GM19468 (cell line): ENCODE measurements at regions not wholly inside any gene's neighbourhood (a gene's known extent, or its start where the extent isn't known, plus 50 kb on each side); places are given as distances from the start of the nearest gene placed in this dataset.
"Not testable (repeated sequence)": the region's sequence is repeated elsewhere in the genome, so short reads cannot be mapped to it uniquely, and the experiment has no call there.

Experiments used
- ATAC-seq: cut with Tn5 transposase; IDR thresholded peaks from one replicate; pipeline ENCODE4 v1.9.1; 2021; ENCODE audit warnings: mild to moderate bottlenecking, moderate library complexity, moderate number of reproducible peaks; ENCODE audit not compliant: unreplicated experiment; ENCODE audit errors: extremely low read depth

GRCh38 chr2:8501061-8501720, 180.7 kb upstream of the ID2 start:
- no peak for ATAC-seq

- ATAC-seq = no peak
Measured at GRCh38 chr2:8502316-8502715, 179.5 kb upstream of the ID2 start.

DNA sequence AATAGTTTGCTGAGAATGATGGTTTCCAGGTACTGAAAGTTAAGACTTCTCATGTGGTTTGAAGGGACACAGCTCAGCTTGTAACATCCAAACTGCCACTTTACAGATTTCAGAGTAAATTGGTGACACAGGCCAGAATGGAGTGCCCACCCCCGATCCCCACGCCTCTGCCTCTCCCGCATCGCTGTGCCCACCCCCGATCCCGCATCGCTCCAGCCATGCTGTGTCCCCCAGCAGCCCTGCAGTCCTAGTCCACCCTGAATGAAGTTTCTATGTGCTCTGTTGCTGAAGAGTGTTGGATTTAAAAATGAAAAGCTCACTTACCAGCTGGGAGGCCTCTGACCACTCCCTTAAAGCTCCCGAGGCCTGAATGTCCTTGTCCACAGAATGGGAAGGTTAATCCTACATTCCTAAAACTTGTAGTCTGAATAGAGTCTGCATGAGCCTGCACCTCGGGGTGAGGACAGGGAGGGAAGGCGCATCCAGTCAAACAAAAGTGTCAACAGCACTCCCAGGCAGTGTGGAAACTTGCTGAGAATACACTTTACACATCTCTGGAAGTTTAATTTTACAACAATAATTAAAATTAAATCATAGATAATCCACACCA, 176.4 kb upstream of the ID2 start:
- no peak for ATAC-seq

DNA sequence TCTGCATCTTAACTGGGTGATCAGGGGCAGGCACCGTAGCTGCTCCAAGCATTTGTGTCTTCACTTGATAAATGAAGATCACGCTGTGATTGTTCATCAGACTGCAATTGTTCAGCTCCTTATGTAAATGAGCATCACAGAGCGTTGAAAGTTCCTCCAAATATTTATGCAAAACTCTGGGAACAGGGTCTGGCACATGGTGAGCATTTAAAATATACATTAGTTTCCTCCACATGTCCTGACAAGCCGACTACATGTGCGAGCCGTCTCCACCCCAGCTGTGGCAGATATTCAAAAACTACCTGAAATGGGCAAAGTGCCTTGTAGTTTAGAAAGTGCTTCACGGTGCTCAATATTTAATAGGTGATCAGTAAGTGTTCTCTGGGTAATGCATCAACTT, 175.1 kb upstream of the ID2 start:
- no peak for ATAC-seq

DNA sequence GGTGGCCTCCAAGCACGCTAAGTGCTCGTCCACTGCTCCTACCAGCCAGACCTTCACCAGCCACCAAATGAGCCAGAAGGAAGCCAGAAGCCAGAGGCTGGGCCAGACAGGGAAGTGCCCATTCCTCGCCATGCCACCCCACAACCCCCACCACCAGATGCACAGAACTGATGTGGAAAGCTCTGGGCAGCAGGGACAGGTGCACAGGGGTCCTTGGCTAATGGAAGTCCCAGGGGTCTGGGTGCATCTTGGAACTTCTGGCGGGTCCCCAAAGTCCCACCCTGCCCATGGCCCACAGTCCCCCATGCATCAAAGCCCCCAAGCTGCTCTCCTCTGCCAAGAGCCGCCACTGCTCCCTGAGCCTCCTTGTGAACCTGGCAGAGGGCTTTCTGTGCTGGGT, 173.1 kb upstream of the ID2 start:
- no peak for ATAC-seq

GRCh38 chr2:8509621-8510020, 172.2 kb upstream of the ID2 start:
- ATAC-seq = no peak

DNA sequence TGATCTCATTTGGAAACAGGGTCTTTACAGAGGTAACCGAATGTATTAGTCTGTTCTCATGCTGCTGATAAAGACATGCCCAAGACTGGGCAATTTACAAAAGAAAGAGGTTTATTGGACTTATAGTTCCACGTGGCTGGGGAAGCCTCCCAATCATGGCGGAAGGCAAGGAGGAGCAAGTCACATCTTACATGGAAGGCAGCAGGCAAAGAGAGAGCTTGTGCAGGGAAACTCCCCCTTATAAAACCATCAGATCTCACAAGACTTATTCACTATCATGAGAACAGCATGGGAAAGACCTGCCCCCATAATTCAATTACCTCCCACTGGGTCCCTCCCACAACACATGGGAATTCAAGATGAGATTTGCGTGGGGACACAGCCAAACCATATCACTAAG, 171.8 kb upstream of the ID2 start:
- not testable (repeated sequence) for ATAC-seq

DNA sequence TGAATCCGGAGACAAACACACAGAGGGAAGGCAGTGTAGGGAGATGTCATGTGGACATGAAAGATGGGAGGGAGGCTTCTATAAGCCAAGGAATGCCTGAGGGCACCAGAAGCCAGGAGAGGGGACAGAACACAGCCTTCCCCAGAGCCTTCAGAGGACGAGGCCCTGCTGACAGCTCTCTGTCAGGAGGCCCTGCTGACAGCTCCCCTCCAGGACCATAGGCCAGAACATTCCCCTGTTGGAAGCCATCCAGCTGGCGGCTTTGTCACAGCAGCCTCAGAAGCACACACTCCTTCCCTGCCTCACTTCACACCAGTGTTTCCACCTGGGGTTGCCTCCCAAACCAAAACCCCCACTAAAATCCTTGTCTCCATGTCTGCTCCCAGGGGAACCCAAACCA, 171.3 kb upstream of the ID2 start:
- ATAC-seq = no peak

DNA sequence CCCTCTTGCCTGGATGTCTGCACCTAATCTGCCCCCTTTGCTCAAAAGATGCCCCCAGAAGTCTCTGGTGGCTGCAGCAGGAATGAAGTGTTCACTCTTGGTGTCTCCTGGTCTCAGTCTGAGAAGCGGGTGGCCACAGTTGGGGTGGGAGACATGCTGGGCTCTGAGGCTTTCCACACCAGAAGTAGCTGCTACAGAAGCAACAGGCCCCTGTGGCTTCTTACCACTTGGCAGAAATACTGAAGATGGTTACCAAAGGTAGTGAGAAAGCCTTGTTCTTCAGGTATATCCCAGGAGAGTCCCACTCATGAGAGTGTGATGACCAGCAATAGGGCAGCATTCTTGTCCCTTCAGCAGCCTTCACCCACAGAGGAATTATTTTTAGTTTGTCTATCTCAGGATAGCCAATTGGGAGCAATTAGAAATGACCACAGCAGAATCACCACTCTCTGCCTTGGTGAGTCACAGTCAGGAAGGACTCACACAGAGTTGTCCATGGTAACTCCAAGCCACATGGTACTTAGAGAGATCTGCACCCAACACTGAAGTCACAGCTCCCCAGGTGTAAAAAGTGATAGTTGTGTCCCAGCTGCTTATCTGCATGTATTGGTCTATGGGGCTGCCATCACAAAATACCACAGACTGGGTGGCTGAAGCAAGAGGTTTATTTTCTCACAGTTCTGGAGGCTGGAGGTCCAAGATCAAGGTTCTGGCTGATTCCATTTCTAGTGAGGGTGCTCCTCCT, 169.8 kb upstream of the ID2 start:
- ATAC-seq = no peak

GRCh38 chr2:8513601-8514273, 168.1 kb upstream of the ID2 start:
- ATAC-seq = no peak

GRCh38 chr2:8514274-8514662, 167.6 kb upstream of the ID2 start:
- ATAC-seq = no peak

DNA sequence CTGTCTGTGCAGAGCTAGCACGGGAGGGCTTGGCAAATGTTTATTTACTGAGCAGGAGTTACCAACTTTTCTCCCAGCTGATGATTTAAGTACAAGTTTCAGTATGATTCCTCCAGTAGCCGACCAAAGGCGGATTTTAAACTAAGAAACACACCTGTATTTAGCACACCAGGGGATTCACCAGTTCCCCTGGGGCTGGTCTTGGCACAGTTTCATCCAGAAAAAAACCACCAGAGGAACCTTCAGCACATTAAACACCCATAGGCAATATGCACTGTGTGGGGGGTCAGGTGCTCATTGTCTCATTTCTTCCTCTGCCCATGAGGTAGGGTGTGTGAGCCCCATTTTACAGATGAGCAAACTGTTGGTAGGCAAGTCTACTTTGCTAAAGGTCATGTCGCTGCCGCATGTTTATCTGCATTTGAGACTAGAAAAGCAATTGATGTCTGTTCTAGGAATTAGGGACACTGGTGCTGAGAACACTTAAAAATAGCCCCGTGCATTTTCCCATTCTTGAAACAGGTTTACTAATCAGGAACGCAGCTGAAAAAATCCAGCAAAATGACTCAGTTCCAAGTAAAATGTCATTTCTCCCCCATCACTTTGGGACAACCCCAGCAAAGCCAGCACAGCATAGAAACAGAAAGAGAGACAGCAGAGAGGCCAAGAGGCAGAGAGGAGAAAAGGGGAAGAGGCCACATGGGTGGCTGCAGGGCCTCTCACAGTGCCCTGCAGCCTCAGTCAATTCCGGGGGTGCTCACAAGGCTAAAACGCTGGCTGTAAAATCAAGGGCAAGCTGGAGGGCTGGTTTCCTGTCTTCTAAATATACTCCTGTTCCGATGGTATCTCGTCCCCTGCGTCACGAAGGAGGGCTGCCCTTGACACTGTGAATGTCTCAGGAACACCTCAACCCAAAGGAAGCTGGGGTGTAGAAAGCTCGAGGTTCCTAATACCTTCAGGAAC, 166.8 kb upstream of the ID2 start:
- ATAC-seq = peak; percentile 55

DNA sequence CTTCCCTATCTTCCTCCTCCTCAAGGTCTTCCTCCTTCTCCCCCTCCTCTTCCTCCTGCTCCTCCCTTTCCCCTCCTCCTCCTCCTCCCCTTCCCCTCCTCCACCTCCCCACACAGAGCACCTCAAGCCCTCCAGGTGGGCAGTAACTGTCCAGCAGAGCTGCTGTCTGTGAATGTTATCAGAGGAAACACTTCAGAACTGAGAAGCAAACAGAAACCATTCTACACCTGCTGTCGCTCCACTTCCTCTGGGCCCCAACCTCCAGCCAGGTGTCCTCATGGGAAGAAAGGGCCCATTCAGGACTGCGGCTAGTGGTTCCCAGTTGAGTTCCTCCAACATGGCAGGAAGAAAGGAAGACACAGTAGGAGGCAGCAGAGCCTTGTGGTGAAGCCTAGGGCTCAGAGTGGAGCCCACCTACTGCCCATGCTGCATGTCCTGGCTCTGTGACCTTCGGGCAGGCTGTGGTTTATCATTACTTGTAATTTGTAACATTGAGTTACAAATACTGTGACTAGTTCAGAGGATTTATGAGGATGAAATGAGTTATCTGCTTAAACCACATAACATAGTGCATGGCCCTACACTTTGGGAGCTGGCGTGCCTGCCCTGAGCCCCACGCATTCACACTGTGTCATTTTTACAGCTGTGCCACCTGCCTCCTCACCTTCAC, 165.9 kb upstream of the ID2 start:
- ATAC-seq = peak; percentile 24

- no peak for ATAC-seq
Measured at GRCh38 chr2:8517850-8518498, 163.9 kb upstream of the ID2 start.

DNA sequence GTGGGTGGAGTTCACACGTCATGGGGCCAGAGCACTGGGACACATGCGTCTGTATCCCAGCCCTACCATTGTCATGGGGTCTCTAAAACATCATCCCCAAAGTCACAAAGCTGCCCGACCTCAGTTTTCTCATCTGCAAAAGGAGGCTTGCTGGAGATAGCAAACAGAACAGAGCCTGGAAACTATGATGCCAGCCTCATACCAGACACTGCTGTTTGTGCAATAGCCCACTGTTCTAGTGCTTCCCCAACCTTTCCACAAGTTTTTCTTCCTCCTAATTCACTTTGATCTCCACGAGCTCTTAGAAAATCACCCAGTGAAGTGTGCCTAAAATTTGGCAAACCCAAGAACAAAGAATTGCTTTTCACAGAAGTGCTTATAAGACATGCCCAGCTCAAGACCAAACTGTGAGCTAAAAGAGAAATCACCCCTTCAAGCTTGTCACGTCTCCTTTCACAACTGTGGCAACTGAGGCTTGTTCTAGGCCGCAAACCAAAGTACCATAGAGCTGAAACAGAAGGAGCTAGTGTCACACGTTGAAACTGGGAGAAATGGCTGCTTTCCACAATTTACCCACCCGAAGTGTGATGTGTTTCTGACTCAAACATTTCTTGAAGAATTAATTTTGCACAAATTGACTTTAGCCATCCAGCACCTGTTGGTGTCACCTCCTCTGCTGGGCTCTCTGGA, 162.7 kb upstream of the ID2 start:
- ATAC-seq = no peak

DNA sequence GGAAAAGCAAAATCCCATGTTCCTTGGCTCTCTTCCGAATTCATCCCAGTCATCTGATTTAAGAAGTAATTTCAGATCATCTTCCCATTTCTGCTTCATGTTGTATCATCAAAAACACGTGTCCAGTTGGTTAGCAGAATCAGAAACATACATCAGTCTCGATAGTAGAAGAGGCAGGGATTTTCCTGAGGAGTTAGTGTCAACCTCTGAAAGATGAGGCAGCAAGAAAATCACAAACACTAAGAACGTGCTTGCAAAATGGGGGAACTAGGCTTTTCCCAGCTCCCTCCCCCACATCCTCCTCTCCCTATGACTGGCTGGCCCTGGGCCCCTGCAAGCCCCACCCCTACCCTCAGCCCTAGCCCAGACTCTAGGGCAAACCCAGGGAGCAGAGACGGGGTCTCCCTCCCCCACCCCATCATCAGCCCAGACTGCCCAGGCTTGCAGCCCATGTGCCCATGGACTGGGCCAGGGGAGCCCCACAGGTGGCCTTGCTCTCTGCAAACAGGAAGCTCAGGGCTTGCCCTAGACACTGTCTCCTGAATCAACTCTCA, 161.0 kb upstream of the ID2 start:
- no peak for ATAC-seq

DNA sequence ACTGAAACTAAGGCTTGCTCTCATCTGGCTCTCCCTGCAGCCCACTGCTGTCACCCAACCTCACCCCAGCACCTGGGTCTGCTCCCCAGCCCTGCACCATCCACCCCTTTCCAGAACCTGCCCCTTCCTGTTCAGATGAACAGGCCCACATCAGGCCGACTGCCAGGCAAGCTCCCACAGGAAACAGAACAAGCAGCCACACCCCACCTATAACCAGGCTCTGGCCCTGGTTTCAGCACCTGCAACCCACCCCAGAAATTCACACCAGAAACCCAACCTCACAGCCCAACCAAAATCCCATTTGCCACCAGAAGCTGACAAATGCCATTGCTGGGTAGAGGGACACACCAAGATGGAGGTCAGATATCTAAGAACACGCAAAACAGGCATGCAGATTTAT, 159.2 kb upstream of the ID2 start:
- no peak for ATAC-seq

DNA sequence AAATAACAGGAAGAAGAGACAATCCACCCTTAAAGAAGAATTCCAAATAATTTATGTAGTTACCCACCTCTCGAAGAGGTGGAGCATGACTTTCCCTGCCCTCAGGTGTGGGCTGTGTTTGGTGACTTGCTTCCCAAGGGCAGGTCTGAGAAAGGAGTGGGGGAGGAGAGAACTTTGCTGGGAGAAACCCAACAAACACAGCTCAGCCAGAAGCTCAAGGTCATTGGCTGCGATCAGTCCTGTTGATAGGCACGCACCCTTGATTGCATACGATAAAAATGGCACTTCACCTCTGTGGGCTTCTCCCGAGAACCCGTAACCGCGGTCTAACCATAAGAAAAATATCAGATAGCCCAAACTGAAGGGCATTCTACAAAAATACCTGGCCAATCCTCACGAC, 157.5 kb upstream of the ID2 start:
- ATAC-seq = no peak
